SIG-M5 treated with dmso at 0.1 percent for 504 hours (cell line): ENCODE measurements at regions not wholly inside any gene's neighbourhood (a gene's known extent, or its start where the extent isn't known, plus 50 kb on each side); places are given as distances from the start of the nearest gene placed in this dataset.

Experiments used
- DNase-seq: peaks from one replicate; lab custom pipeline; 2025; ENCODE audit not compliant: unreplicated experiment; lab: John Stamatoyannopoulos, UW

DNA sequence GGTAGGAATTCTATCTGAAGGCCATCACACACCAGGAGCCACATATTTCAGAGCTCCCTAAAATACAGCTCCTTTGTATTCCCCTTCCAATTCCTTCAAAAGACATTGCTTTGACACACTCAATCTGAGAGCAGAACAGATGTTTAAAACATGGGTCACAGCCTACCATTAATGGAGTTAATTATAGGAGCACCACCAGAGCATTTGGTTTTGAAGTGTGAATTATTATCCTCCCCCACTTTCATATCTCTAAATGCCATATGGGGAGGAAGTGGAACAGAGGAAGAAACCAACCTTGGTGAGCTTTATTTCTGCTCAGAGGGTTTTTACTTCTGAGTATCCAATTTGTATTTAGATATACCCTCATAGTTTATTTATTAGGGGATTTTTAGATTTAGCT, 50.7 kb upstream of the TNFRSF21 start:
- DNase-seq, result no peak

DNA sequence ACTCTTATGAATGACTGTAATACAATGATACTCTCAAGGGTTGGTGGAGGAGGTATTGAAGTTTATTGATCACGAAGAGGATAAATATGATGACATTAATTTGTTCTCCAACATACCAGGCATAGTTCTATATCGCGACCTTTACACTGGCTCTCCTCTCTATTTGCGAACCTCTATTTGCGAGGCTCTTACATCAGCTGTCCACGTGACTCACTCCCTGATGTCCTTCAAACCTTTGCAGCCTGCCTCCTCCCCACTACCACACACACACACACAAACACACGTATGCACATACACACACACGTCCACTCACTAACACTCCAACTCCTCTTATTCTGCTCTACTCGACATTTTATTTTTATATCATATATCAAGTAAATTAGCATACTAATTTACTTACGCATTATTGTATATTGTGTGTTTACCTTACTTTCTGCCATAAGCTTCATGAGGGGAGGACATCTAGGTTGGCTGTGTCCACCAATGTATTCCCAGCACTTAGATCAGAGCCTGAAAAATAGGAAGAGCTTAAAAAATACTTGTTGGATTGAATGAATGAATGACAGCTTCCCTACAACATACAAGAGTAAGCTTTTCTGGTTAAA, 53.3 kb upstream of the TNFRSF21 start:
- DNase-seq, result no peak

DNA sequence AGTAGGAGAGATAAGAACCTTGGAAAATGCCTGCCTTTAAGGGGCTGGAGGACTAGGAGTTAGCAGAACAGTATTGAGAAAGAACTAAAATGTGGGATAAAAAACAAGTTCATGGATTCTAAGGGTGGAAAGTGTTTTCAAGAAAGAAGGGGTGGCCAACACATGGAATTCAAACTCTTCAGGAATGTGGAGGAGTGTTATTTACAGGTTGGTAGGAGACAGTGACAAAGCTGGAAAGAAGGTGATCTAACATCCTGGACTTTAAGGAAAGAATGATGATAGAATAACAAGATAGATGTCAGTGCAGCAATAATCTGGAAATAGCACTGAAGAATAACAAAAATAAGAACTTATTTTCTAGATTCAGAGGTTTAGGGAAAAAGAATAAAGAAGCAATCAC, 54.0 kb upstream of the TNFRSF21 start:
- DNase-seq, result no peak

DNA sequence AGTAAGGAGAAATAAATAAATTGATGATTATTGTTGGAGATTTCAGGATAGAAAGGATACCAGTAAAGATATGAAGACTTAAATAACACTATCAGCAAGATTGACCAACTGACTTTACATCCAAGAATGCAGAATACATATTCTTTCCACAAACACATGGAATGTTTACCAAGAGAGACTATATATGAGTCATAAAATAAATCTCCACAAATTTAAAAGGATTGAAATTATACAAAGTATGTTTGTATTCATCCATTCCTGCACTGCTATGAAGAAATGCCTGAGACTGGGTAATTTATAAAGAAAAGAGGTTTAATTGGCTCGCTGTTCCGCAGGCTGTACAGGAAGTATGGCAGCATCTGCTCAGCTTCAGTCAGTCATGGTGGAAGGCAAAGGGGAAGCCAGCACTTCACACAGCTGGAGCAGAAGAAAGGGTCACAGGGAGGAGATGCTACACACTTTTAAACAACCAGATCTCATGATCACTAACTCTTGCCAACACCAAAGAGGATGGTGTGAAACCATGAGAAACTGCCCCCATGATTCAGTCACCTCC, 56.7 kb upstream of the TNFRSF21 start:
- DNase-seq, result no peak

- no peak for DNase-seq
These were observed 61.6 kb upstream of the TNFRSF21 start for GRCh38 chr6:47371139-47371869.

GRCh38 chr6:47371870-47372255, 62.2 kb upstream of the TNFRSF21 start:
- no peak for DNase-seq

DNA sequence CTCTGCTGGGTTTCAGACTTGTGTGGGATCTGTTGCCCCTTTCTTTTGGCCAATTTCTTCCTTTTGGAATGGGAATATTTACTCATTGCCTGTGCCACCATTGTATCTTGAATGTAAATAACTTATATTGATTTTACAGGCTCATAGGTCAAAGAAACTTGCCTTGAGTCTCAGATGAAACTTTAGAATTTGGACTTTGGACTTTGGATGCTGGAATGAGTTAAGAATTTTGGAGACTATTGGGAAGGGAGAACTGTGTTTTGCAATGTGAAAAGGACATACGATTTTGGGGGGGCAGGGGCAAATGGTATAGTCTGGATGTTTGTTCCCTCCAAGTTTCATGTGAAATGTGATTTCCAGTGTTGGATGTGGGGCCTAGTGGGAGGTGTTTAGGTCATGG, 62.6 kb upstream of the TNFRSF21 start:
- no peak for DNase-seq

GRCh38 chr6:47375426-47375825, 65.7 kb upstream of the TNFRSF21 start:
- DNase-seq, result peak; percentile 25

GRCh38 chr6:47376930-47377329, 67.2 kb upstream of the TNFRSF21 start:
- DNase-seq, result no peak

GRCh38 chr6:47377971-47378370, 68.3 kb upstream of the TNFRSF21 start:
- DNase-seq, result no peak

DNA sequence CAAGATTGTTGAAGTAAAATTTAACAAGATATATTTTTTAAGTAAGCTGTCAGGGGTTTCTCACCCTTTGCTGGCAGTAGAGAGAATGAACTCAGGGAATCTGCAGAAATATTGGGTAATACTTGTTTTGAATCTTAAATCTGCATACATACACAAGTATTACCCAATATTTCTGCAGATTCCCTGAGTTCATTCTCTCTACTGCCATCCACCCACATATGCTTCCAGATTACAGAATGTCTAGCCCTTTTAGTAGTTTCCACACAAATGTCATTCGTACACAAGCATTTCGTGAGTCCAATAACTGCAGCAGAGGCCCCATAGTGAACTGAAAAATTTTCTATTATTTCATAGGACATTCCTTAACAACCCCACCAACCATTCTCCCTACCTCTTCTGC, 69.6 kb upstream of the TNFRSF21 start:
- DNase-seq, result no peak

GRCh38 chr6:47380251-47380650, 70.5 kb upstream of the TNFRSF21 start:
- no peak for DNase-seq

DNA sequence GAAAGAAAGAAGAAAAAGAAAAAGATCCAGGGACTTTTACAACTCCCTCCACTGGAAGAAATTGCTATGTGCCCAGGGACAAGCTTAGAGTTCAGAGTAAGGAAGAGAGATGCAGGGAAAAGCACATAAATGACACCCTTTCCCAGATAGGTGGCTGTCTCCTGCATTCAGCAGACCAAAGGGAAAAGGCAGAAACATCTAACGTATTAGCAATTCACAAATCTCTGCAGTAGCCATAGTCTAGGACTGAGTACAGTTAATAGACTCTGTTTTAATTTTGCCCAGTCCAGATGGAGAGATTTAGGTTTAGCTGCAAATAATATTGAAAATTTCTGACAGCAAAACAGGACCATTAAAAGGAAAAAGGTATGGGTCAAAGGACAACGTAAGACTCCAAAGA, 71.3 kb upstream of the TNFRSF21 start:
- DNase-seq, result no peak

DNA sequence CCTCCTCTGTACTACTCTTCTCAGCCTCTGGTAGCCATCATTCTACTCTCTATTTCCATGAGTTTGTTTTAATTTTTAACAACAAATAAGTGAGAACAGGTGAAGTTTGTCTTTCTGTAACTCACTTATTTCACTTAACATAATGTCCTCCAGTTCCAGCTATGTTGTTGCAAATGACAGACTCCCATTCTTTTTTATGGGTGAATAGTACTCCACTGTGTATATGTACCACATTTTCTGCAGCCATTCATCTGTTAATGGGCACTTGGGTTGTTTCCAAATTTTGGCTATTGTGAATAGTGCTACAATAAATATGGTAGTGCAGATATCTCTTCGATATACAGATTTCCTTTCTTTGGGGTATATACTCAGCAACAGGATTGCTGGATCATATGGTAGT, 73.7 kb upstream of the TNFRSF21 start:
- DNase-seq, result no peak

- no peak for DNase-seq
These were observed 82.0 kb upstream of the TNFRSF21 start for GRCh38 chr6:47391675-47392074.

DNA sequence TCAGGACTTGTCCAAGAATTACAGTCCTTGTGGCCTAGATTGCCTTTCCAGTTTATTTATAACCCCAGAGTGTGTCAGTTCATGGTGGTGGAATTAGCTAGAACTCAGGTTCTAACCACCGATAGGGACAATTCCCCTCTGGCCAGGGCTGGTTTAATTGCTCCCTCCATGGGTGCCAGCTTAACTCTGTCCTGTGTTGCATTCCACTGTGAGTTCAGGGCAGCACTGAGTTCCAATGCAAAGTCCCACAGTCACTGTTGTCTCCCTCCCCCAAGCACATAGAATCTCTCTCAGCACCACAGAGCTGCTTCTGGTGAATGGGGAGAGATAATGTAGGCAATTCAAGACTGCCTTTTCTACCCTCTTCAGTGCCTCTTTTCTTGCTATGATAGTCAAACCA, 82.5 kb upstream of the TNFRSF21 start:
- DNase-seq, result no peak

DNA sequence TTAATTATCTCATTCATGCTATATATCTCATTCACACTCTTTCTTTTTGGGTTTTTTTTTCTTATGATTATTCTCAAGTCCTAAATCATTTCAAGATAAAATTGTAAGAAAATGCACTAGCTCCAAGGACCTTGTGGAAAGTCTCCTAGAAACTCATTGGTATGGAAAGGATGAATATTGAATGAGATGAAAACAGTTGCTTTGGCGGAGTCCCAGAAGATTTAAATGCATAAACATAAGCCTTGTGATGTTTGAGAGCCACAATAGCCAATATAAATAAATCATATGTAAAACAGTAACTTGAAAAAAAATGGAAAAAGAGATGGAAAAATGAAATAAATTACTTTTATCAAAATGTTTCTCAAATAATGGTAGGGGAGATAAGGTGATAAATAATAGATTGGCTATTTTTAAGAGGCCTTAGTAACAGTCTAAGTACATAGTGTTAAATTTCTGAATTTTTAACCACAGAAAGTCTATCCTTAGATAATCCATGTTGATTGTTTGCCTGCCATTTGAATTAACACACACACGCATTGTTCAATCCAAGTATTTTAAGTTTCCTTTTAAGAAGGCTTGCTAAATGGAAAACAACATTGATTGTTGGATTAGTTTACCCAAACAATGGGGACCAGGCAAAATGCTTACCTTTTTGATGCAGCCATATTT, 81.1 kb upstream of the CD2AP start:
- DNase-seq, result no peak

DNA sequence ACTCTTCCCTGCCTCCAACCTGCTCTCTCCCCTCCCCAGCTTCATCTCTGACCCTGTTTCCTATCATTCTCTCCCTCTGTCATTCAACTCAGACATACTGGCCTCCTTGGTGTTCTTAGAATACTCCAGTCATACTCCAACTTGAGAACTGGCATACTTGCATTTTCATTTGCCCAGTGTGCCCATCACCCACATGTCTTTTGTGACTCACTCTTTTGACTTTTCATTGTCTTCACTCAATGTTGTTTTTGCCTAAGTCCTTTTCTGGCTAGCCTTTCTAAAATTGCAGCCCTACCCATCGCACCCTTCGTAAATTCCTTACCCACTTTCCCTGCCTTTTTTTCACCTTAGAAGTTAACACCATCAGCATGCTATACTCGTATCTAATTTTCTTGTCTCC, 77.0 kb upstream of the CD2AP start:
- DNase-seq, result no peak

DNA sequence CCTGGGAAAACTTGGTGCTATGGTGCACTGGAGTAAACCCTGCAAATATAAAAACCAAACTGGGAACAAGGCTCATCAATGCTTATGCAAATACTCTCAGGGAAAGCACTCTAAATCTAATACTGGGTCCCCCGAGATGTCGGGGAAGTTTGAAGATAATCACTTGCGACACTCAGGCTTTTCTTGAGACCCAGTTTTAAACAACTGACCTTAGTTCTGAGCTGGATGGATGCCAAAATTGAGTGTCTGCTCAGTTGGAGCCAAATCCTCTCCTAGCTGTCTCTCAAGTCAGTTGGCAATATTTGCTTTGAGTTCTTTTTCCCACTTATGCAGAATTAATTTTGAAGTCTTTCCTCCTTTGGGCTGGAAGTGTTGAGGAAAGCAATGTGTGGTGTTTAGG, 75.5 kb upstream of the CD2AP start:
- no peak for DNase-seq

GRCh38 chr6:47403056-47403455, 74.5 kb upstream of the CD2AP start:
- DNase-seq, result no peak

GRCh38 chr6:47403801-47404200, 73.8 kb upstream of the CD2AP start:
- DNase-seq, result no peak

GRCh38 chr6:47404435-47404834, 73.2 kb upstream of the CD2AP start:
- no peak for DNase-seq
